Psoas muscle (tissue), 7 donors: ENCODE measurements at regions not wholly inside any gene's neighbourhood (a gene's known extent, or its start where the extent isn't known, plus 50 kb on each side); places are given as distances from the start of the nearest gene placed in this dataset.

Source experiments
- ATAC-seq, 4 donors: fragments of 200-7000 bp; cut with Tn5 transposase; one replicate each; pipeline ENCODE4 v1.9.1; 2020; ENCODE audit warnings: moderate library complexity in 3 of 4, mild to moderate bottlenecking in 2 of 4
- DNase-seq, 2 donors: peaks; one replicate each; pipeline ENCODE4 v3.0.0-alpha.2; 2020
- H3K27ac ChIP-seq: fragments of 200-600 bp; one replicate; pipeline ENCODE4 v1.8.0; 2022
- H3K27me3 ChIP-seq, 3 donors: fragments of 200-600 bp in 1 of 3; one replicate each; pipeline versions ENCODE4 v1.6.1 to v1.8.0; 2013 to 2022; ENCODE audit warnings: low read length in 2 of 3, mild to moderate bottlenecking in 2 of 3, moderate library complexity in 1 of 3; ENCODE audit not compliant: insufficient read depth in 3 of 3
- H3K36me3 ChIP-seq, 2 donors: fragments of 200-600 bp in 1 of 2; one replicate each; pipeline versions ENCODE4 v1.6.1 to v1.8.0; 2013 to 2022; ENCODE audit warnings: low read depth in 1 of 2, mild to moderate bottlenecking in 1 of 2, moderate library complexity in 1 of 2; ENCODE audit not compliant: insufficient read depth in 1 of 2
- H3K4me1 ChIP-seq: fragments of 200-600 bp; one replicate; pipeline ENCODE4 v1.8.0; 2022
- H3K4me3 ChIP-seq: fragments of 200-600 bp; one replicate; pipeline ENCODE4 v1.8.0; 2022; ENCODE audit warnings: mild to moderate bottlenecking
- H3K9me3 ChIP-seq: fragments of 200-600 bp; one replicate; pipeline ENCODE4 v1.8.0; 2022
- CTCF ChIP-seq: fragments of 200-600 bp; IDR thresholded peaks from one replicate; pipeline ENCODE4 v1.8.0; 2022; ENCODE audit warnings: antibody characterized with exemption
- WGBS, 3 donors: extraction: QIAGEN DNeasy Blood & Tissue Kit; methylation state at CpG; one replicate each; pipeline versions ENCODE4 v1.1.6 to v1.1.7; 2013; 5-methylcytosine and 5-hydroxymethylcytosine counted together
- intact Hi-C, 2 donors: fragments of 100-400 bp; cut with DNase I; formaldehyde crosslinking; loops; one replicate each; pipeline versions ENCODE4 v1.11.0 to v1.14.2; 2022
- donor health status: healthy with polysubstance abuse.
- donor health status: DM: no; HTN: no; CAD: no; lungs with moderate emphysema.
- donor health status: Bipolar disorder and iron deficiency.
- donor health status: healthy.
- donor health status: DM: yes; HTN: yes; CAD: no.
- donor health status: DM: no; HTN: no; CAD: no.
- donor health status: DM: yes; HTN: yes; CAD: no.

- TF ChIP-seq CTCF: no peak
- no peak overlapping the region for H3K27ac ChIP-seq
- WGBS, 3 donors: 93 to 95% (median 95%) methylated on average over 3 of the region's 3 CpGs
- H3K4me1 ChIP-seq: peaks cover 3% of the 10 kb centered on the region
- DNase-seq (no peak), ATAC-seq (no peak)
- no peaks in the 10 kb centered on the region for H3K27me3 ChIP-seq
- no peaks in the 10 kb centered on the region for H3K9me3 ChIP-seq
- intact Hi-C loops: loop anchor here in 1 of 2 donors (5.0 kb wide), 1 partner anchor 42 kb away; no protein-coding TSS in a partner anchor
- H3K4me3 ChIP-seq: no peak overlapping the region
- no peaks in the 10 kb centered on the region for H3K36me3 ChIP-seq
Observed at GRCh38 chr12:75935539-75936242, 95.9 kb downstream of the PHLDA1 start.

GRCh38 chr12:75933101-75933500 lies 98.5 kb downstream of the PHLDA1 start:
- H3K4me1 ChIP-seq: peaks cover 3% of the 10 kb centered on the region
- DNase-seq (no peak), ATAC-seq (peak; percentile 65 to 91 (median 74))
- no peaks in the 10 kb centered on the region for H3K9me3 ChIP-seq
- TF ChIP-seq CTCF: no peak
- intact Hi-C loops: no loop called here
- no peak overlapping the region for H3K27ac ChIP-seq
- no peaks in the 10 kb centered on the region for H3K36me3 ChIP-seq
- no peaks in the 10 kb centered on the region for H3K27me3 ChIP-seq
- H3K4me3 ChIP-seq: no peak overlapping the region
- 45 to 55% (median 52%) methylated on average over 4 of the region's 4 CpGs for WGBS, 3 donors

- peaks cover 3% of the 10 kb centered on the region for H3K4me1 ChIP-seq
- WGBS, 3 donors: 88 to 100% (median 90%) methylated on average over 1 of the region's 1 CpG
- no peak for DNase-seq
- H3K9me3 ChIP-seq: no peaks in the 10 kb centered on the region
- ATAC-seq: no peak
- no peak overlapping the region for H3K27ac ChIP-seq
- no peak for TF ChIP-seq CTCF
- intact Hi-C loops: no loop called here
- H3K4me3 ChIP-seq: no peak overlapping the region
- no peaks in the 10 kb centered on the region for H3K27me3 ChIP-seq
- H3K36me3 ChIP-seq: no peaks in the 10 kb centered on the region
Observed at GRCh38 chr12:75932241-75932640, 99.3 kb downstream of the PHLDA1 start.

- TF ChIP-seq CTCF: no peak
- no peak overlapping the region for H3K27ac ChIP-seq
- DNase-seq (no peak), ATAC-seq (no peak)
- no peaks in the 10 kb centered on the region for H3K4me1 ChIP-seq
- intact Hi-C loops: no loop called here
- H3K9me3 ChIP-seq: no peaks in the 10 kb centered on the region
- H3K27me3 ChIP-seq: no peaks in the 10 kb centered on the region
- 88 to 90% (median 89%) methylated on average over 3 of the region's 3 CpGs for WGBS, 3 donors
- no peaks in the 10 kb centered on the region for H3K36me3 ChIP-seq
- no peak overlapping the region for H3K4me3 ChIP-seq
Observed at GRCh38 chr12:75923964-75924666, 107.5 kb downstream of the PHLDA1 start.
